Islet precursor cell (in vitro differentiated cells): ENCODE measurements at regions not wholly inside any gene's neighbourhood (a gene's known extent, or its start where the extent isn't known, plus 50 kb on each side); places are given as distances from the start of the nearest gene placed in this dataset.

ENCODE experiments used
- DNase-seq: peaks from one replicate; pipeline ENCODE4 v3.0.0-alpha.2; 2018

DNA sequence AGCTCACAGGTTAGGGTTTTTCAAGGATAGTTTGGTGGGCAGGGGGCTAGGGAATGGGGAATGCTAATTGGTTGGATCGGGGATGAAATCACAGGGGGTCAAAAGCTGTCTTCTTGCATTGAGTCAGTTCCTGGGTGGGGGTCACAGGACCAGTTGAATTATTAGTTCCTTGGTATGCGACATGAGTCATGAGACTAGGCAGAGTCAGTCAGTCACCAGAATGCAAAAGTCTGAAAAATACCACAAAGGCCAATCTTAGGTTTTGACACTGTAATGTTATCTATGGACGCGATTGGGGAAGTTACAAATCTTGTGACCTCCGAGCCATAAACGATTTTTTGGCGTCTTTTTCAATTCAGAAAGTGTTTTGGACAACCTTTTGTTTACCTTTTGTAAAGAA, 101.2 kb downstream of the ZNF519 start:
- no peak for DNase-seq

DNA sequence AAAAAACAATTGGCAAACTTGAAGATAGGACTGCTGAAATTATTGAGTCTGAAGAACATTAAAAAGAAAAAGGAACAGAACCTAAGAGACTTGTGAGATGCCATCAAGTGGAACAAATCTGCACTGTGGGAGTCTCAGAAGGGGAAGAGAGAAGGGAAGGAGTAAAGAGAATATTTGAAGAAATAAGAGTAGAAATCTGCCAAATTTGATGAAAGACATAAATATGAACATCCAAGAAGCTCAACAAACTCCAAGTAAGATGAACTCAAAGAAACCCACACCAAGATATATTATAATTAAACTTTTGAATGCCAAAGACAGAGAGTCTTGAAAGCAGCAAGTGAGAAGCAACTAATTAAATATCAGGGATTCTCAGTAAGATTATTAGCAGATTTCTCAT, 102.7 kb downstream of the ZNF519 start:
- DNase-seq, result no peak

DNA sequence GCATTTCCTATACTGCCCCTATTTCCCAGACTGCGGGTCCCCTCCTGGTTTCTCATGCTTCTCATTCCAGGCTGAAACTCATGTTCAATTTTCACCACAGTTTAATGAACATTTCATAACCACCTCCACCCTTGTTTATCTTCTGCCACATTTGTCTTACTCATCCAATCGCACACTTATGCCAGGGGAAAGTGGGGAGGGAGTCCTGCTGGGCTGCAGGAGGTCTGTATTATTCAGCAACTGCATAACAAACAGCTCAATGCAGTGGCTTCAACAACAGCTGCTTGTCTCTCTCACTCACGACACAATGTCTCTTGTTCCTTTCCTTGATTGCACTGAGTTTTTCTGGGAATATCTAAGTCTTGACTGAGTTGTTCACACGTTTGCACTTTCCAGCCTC, 106.0 kb downstream of the ZNF519 start:
- DNase-seq, result no peak

DNA sequence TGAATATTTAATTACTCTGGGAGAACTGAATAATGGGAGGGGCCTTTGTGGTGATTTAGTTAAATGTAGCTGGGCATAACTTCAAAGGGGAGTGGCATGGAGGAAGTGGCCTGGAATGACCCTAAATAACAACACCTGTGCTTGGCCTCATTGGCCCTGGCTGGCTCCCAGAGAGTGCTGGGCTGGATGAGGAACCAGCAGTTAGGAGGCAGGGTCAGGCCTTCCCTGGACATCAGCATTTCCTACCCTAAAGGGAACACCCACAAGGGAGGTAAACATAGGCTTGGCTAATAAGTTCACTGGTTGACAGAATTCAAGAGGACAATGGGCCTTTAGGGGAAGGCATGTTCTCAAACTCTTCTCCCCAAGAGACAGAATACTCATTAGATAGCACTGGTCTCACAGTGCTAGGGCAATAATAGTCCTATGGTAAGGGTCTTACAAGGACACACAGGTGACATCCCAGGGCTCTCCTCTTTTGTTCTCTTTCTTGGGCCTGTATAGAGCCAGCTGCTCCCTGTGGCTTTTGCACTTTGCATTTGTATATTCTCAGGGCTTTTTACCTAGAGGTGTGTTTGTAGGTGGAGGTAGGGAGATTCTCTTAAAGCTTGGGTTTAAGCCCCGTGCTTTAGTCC, 106.8 kb downstream of the ZNF519 start:
- no peak for DNase-seq

DNA sequence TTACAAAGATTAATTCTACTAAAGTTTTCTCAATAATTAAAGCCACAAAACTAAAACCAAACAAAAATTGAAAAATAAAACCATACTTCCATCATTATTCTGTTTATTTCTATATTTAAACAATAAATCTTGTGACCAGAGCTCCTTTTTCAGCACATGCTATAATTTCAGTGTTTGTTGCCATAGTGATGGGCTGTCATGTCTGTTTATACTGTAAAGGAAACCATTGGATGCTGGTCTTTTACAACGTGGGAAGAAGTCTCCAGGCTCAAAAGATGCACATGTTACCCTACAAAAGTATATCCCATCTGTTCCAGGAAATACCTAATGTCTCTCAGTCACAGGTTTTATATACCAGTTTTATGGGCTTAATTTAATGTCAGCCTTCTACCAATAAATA, 100.1 kb upstream of the MC2R start:
- no peak for DNase-seq

DNA sequence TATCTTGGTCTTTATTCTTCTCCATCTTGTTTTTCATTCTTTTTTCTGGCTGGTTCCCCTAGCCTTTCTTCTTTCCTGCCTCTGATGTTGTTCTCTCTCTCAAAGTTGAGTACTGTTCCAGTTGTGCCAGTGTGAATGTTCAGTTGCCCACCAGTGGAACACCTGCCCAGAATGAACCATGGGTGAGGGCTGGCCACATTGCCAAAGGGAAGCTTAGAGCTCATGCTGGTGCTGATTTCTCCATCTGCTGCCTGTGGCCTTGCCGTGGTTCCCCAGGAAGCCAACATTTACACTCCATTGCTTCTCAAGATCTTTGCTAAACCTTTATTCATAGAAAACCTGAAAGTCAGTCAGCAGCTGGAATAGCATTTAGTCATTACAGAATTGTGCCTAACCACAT, 99.1 kb upstream of the MC2R start:
- no peak for DNase-seq

DNA sequence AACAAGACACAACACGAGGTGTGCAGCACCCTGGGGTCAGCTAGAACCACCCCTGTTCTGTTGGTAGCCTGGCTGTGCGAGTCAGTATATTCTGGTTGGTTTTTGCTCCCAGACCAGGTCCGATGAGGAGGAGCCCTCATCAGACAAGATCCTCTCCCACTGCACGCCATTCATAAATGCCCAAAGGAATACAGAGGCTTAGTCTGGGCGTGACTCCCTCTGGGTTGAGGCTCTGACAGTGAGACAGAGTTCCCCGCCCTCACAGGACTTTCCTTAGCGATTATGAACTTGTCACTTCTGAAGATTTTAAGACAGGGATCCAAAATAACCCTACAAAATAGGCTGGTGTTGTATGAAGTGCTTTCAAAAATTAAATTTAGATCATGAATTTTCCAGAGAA, 85.5 kb upstream of the MC2R start:
- no peak for DNase-seq

DNA sequence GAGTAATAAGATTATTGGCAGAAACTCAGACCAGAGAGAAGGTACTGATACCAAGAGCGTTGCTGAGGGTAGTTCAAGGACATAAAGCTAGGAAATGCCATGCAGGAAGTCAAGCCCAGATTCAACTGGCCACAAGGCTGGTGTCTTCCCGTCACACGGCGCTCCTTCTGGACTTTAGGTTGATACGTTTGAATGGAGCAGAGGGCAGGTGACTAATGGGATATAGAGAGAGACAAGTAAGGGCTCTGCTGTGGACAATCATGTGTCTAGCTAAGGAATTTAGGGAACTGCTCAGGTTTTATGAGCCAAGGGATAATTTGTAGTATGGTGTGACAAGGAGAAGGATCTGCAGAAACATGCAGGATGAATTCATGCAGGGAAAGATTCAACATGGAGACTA, 83.9 kb upstream of the MC2R start:
- no peak for DNase-seq

DNA sequence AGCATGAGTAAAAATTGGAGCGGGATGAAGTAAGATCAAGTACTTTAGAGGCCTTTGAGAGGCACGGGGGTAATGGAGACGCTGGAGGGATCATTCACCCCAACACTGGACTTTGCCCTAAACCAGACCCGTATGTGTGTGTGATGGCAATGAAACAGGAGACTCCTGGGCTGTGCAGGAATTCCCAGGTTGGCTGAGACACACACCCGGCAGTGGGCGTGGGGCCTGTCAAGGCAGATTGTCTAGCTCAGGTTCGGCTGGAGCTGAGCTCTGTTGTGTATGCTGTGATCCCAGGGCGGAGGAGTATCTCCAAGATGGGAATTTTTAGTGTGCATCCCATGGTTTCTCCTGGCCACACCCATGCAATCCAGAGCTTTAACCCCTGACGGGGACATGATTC, 83.2 kb upstream of the MC2R start:
- no peak for DNase-seq

DNA sequence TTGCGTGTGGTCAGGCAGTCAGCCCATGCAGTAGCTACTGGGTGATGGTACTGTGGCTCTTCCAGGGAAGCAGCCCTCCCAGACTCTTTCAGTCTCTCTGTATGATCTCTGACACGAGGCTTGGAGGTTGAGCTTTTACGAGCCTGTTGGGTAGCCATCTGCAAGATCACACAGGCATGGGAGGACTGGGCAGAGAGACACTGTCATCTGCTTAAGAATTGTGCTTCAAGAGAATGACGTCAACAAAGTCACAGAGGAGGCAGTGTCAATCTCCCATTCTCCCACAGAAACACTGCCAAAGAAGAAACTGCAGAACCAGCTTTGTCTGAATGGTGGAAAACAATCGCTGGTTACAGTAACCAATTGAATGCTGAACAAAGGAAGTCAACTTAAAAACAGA, 78.4 kb upstream of the MC2R start:
- no peak for DNase-seq

DNA sequence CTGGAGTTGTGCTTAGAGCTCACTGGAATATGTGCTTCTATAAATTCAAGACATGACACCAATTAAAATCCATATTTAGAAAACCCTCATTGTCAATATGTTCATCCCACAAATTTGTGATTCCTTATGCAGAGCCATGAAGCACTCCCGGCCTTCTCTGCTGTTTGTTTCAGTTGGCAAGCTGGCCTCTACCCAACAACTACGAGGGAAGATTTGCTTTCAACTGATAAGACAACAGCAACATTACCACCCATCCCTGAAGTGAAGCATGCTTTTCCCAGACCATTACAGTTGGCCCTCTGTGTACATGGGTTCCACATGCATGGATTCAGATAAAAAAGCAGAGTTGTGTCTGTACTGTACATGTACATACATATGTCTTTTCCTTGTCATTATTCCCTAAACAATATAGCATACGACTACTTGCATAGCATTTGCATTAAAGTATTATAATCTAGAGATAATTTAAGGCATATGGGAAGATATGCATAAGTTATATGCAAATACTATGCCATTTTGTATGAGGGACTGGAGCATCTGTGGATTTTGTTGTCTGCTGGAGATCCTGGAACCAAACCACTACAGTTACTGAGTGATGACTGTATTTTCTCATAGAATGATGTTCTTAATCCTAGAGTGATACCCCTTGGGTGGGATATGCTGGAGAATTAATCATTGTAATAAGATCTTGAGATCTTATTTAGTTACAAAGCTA, 77.6 kb upstream of the MC2R start:
- DNase-seq, result no peak

DNA sequence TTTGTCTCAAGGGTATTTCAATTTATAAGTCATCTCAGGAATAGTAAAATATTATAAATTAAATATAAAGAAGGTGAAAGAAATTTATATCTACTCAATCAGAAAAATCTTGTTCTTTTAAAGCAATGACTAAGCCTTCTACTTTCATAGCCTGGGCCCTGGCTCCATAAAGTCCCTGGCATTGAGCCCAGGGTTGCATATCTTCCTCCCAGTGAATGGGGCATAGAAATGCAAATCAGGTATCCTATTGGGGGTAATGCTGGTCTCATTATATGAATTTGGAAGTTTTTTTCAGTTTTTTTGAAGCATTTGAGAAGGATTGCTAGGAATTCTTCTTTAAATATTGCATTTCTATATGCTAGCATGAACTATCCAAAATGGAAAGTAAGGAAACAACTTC, 73.9 kb upstream of the MC2R start:
- no peak for DNase-seq

DNA sequence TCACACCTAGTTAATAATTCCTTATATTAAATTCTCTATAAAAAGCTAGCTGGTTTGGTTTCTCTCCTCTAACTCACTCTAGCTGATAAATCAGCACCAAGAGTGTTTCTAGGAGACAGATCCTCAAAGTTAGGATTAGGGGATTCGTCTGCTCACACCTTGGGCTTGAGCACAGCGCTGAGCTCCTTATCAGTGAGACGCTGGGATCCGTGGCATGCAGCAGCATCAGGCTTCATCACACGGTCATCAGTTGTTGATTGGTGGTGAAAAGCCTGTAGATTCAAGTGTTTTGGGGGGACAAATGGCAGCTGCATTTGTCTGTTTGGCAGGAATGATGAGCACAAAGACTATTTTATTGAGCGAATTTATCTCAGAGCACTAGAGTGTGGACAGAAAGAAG, 72.6 kb upstream of the MC2R start:
- DNase-seq, result no peak

DNA sequence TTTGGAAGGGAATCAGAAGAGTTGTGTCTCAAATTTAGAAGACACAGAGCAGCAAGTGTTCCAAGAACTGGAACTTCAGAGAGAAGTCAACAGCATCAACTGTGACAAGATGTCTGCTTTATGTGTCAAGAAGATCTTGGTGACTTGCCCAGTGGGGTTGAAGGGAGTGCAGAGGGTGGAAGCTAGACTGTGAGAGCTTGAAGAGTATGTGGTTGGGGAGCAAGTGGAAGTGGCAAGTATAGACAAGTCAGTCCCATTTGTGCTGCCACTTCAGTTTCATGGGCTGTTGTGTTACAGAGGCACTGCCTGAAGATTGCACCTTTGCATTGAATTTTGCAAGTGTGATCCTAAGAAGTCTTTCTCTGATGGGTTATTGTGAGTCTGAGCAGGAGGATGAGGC, 68.7 kb upstream of the MC2R start:
- no peak for DNase-seq

DNA sequence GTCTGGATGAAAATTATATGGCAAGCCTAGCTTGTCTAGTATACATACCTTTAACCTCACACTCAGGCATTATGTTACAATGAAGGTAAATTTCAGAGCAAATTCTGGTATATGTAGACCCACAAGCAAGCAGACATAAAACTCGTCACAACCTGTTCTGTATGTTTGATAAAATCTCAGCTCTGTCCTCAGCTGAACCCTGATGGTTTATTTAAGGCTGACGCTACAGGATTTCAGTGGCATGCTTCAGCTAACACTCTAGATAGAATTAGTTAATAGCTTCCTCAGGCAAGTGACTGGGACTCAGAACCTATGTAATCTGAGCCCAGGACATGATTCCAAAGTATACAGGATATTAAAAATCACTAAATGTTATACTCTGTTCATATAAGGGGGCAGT, 68.2 kb upstream of the MC2R start:
- DNase-seq, result no peak

DNA sequence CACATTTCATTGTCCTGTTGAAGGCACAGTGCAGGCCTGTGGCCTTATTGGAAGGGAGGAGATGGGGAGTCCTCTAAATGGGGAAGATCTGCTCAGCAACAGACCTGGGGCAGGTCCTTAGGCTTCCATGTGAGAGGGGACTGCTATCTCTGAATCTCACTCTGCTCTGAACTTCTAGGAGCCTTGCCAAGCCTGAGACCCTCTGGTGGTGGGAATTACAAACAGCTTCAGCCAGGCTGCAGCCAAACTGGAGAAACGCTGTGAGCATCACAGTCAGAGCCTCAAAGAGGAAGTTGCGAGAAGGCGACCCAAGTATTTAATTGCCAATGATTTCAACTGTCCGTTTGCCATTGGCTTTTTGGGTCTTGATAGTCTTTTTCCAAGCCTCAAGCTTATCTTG, 66.8 kb upstream of the MC2R start:
- DNase-seq, result peak; percentile 81

DNA sequence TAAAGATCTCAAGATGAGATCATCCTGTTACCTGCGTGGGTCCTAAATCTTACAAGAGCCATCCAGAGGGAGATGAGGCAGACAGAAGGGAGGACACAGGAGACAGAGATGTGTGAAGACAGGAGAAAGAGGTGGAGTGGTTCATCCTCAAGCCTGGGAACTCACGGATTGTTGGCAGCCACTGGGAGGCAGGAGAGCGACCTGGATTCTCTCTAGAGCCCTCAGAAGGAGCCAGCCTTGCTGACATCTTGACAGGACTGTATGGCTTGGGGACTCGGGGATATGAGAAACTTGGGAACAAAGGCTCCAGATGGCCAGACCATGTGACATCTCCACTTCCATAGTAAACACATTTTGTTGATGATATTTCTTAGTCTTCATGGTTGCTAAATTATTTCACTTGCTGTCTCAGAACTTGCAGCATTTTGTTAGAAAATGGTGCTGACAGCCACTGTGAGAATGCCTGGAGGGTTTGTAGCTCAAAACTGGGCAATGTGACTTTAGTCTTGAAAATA, 57.8 kb upstream of the MC2R start:
- no peak for DNase-seq
